Stimulated activated CD4-positive, alpha-beta T cell treated with anti-CD3 and anti-CD28 coated beads, Interleukin-1b, Interleukin-23, amount 100 ng/mL, for 24 hours (primary cell): ENCODE measurements at regions not wholly inside any gene's neighbourhood (a gene's known extent, or its start where the extent isn't known, plus 50 kb on each side); places are given as distances from the start of the nearest gene placed in this dataset.
"Not testable (repeated sequence)": the region's sequence is repeated elsewhere in the genome, so short reads cannot be mapped to it uniquely, and the experiment has no call there.

Experiments used
- DNase-seq, 4 experiments: peaks; one replicate each; pipeline ENCODE4 v3.0.0-alpha.2; 2020; ENCODE audit warnings: low read depth in 4 of 4, low spot score in 1 of 4

DNA sequence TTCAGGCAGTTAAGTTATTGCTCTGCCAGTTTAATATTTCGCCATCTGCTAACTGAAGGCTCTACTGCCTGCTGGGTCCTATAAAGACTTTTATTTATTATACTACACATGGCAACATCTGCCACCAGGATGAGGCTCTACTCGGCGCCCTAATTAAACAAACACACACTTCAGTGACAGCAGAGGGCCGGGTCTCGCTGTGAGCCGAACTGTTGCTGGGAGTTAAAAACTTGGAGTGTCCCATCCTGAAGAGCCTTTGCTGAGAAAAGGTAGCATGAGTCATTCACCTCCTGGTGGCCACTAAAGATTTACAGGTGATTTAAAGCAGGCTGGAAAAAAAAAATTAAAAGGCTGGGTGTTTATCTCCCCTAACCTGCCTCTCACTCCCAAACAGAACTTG, 183.7 kb downstream of the NPIPA8 start:
- not testable (repeated sequence) for DNase-seq

DNA sequence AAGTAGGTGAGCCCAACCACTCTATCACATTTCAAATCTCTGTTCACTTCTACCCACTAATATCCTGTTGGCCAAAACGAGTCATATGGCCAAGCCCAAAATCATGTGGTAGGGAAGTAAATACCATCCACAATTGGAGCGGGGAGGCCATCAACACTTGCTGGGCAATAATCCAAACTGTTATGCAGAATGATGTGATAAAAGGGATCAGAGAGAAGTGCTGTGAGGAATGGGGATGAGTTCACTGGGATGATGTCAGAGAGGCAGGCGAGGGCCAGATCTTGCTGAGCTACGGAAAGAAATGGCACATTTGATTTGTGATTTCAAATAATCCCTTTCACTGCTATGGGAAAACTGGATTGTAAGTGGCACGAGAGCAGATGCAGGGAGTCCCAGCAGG, 188.4 kb downstream of the NPIPA8 start:
- DNase-seq: not testable (repeated sequence)

DNA sequence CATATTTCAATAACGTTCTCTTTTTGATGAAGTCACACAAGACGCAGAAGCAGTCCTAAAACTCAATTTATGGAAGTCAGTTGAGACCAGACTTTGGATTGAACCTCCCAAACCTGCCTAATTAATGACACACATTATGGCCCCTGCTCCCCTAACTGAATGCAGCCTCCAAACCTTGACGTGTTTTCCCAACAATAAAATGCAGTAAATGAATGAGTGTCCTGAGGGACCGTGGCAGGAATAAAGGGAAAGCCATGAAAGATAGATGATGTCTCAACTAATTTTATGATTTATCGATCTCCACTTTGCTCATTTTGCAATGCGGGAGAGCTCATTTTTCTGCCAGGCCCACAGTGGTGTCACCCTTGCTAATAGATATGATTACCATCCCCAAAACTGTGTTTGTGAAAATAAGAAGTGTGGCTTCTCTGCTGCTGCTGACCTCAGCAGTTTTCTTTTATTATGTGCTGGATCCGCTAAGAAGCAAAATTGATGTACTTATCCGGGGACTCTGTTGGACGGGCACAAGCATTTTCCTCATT, 189.9 kb downstream of the NPIPA8 start:
- DNase-seq: not testable (repeated sequence)

DNA sequence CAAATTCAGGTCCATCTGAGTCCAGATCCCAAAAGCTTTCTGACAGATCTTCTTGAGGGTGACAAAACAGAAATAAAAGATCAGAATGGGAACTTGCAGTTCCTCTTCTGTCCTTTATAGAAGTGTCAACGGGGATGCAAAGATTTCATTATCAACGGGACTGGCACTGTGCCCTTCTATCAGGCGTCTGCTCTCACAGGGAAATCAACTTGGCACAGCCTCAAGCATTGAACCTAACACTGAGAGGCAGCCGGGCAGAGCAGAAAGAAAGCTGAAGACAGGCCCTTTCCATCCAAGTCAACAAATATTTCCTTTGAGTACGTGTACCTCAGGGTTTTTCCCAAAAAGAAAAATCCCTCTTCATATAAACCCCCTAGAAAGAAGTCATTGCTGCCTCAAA, 194.5 kb downstream of the NPIPA8 start:
- not testable (repeated sequence) for DNase-seq

DNA sequence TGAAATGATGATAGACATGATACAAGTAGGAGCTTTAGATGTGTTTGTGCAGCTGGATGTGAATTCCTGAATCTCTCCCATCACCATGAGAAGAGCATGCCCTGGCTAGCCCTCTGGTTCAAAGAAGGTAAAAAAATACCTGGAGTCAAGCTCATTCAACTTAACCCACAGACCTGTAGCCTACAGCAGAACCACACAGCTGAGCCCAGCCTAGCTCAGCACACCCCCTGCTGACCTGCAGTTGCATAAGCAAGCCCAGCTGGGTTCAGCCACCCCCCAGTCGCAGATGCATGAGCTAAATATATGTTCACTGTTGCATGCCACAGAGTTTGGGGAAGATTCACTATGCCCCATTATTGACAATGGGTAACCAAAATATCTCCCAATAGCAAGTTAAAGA, 200.2 kb downstream of the NPIPA8 start:
- not testable (repeated sequence) for DNase-seq

DNA sequence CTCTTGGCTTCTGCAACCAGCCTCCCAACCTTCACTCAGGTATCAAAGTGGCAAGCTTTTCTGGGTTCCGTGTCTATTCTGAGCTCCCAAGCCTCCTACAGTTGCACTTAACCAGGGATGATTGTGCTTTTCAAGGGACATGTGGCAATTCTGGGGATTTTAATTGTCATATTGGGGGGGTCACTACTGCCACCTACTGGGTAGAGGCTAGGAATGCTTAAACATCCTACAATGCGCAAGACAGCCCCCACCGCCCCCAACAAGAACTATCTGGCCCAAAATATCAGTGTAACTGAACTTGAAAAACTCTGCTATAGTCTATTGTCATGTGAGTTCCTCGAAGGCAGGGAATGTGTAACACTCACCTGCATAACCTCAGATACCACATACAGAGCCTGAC, 201.5 kb downstream of the NPIPA8 start:
- DNase-seq: not testable (repeated sequence)

DNA sequence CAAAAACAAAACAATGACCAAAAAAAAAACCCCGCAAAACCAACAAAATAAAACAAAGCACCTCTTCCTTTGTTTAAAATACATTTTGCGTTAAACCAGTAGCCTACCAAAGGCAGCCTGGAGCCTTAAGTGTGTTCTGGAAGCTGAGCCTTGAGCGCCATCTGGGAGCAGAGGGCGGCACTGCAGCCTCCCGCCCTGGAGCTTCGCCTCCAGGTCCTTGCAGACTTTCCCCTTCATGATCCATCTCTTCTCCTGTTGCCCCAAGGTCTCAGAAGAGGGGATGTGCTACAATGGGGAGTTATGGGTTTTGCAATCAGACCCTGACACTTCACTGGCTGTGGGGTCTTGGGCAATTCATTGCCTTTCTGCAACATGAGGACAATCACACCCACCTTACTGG, 204.9 kb downstream of the NPIPA8 start:
- DNase-seq: not testable (repeated sequence)

DNA sequence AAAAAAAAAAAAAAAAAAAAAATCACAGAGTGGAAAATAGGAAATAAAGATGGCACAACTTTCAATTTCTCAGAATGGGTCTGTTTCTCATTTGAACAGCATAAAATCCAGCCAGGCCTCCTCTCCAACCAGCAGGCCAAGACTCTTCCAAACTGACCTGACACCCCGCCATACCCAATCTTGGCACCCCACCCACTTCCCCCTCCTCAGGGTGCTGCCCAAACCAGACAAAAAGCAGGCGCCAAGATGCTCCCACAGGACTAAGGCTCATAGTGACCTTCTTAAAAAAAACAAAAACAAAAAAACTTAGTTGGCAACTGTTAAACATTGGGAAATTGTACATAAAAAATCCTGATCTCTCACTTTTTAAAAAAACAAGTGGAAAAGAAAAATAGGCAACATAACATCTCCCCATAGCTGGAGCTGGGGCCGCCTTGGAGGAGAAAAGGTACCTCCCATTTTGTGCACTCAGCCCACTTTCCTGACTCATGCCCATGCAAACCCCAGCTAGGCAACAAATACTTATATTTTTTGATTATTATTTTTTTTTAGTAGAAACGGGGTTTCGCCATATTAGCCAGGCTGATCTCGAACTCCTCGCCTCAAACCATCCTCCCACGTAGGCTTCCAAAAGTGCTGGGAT, 205.9 kb downstream of the NPIPA8 start:
- DNase-seq: not testable (repeated sequence)

DNA sequence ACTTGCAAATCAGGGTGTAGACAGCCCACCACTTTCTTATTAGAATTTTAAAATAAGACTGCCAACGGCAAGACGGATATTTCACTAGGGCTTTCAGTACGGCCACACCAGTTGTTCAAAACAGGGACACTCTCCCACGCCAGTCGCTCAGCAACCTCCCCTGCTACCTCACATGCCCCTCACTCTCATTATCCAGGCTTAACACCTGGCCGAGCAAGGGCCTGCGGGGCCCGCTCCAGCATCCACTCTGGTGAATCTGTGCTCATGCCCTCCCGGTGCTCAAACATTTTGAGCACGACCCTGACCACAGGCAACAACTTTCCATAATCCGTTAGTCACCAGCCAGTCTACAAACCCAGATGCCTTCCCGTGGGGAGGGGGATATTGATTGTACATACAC, 209.5 kb downstream of the NPIPA8 start:
- not testable (repeated sequence) for DNase-seq

DNA sequence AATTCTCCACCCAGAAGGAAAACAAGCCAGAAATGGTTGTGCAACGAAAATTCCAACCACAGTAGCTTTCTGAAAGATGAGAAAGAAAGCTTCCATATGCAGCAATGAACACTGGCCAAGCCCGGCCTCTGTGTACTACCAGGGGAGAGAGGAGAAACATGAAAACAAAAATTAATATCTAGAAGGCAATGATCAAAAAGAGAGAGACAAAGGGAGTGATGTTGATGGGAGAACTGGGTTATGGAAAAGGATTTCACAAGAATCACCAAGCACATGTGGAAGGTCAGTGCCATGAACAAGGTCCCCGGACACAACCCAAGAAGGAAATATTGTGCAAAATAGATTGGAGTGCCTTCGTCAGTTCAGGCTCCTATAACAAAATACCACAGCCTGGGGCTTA, 217.4 kb downstream of the NPIPA8 start:
- not testable (repeated sequence) for DNase-seq

DNA sequence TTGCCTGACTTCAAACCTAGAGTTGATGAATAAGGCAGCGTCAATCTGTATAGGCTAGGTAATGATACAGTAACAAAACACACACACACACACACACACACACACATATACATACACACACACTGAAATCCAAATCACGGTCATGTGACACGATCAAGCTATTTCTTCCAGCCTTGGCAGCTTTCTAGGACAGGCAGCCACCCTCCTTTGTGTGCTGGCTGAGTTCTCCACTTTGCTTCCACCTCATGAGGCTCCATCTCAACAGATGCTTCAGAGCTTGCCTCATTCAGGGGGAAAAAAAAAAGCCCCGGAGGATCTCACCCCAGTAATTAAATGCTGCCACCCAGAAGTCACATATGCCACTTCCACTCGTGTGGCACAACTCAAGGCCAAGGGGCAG, 217.9 kb downstream of the NPIPA8 start:
- not testable (repeated sequence) for DNase-seq

DNA sequence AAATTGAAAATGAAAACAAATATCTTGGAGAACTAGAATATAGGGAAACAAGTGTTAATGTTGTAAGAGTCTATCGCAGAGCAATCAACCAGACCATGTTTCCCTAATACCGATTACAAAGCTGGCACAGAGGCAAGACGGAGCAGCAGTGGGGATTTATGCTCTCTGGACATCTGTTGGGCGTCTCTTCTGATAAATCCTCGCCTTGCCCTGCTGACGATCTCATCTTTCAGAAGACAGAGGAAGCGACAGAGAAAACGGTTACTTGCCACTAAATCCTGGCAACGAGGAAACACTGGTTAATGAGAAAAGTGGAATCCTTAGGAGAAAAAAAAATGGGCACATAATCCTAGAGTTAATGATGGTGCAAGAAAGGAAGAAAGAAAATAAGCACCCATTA, 218.5 kb downstream of the NPIPA8 start:
- DNase-seq: not testable (repeated sequence)

DNA sequence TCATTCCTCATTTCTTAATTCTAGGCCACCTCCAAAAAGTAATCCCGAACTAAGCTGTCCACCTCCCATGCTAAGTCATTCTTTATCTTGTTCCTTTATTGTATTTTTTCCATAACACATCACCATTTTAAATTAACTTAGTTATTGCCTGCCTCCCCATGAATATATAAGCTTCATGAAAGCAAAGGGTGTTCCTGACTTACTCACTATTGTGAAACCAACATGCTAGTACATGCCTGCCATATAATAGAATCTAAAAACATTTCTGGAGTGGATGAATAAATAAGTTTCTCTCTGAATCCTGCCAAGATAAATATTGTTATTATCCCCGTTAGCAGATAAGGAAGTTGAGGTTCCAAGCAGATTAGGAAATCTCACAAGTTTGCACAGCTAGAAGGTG, 232.1 kb downstream of the NPIPA8 start:
- not testable (repeated sequence) for DNase-seq

DNA sequence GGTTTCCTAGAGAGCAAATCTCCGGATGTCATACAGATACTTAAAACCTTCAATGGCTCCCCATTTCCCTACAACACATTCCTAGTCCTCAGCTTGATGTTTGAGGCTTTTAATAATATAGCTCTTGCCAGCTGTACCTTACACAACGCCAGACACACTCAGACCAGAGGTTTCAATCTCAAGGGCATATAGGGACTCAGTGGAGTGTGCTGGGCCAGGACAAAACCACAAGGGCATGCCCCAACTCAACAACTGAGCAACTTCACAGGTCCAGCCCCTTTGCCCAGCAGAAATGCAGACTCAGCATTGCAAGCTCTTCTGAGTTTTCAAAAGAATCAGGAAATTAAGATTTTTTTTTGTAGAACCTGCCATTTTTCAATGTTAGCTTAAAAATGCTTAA, 235.5 kb downstream of the NPIPA8 start:
- DNase-seq: not testable (repeated sequence)

DNA sequence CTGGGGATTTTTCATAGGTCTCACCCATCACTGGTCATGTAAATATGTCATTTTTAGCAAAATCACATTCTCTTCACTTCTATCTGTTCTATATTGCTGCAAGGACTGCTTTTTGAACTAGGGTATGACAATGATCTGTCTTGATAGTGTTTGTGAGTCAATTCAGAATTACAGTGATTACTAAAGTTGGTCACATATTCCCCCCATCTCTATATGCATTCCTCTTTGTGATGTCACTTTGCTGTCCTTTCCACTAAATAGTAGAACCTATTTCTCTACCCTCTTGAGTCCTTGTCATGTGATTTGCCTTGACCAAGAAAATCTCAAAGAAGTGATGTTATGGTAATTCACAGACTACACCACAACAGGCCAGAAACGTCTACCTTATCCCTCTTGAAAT, 243.9 kb downstream of the NPIPA8 start:
- DNase-seq: not testable (repeated sequence)

DNA sequence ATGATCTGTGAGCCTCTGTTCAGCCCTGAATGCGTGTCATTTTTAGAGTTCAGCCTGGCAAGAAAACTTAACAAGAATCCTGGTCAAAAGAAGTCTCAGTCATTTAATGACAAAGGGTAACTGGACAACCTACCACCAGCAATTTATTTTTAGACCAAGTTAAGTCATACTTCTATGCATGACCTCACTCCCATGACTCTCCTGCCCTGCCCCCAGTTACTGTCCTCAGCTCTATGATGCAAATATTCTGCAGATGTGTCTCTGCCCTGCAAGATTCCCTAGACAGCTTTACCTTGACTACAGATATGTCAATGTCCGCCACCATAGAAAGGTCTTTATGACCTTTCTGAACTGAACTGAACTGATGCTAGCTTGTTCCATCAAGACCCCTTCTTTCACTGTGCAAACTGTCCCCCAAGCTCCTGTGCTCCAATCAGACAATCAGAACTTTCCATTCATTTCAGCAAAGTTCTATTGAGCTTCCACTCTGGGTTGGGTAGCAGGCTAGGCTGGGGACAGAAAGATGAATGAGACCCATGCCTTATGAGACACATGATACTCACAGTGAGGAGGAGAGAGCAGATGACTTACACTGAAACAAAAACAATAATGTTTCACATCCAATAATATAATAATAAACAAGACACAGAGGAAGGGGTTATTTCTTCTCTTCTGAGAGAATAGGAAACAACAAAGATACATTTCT, 255.7 kb downstream of the NPIPA8 start:
- not testable (repeated sequence) for DNase-seq

DNA sequence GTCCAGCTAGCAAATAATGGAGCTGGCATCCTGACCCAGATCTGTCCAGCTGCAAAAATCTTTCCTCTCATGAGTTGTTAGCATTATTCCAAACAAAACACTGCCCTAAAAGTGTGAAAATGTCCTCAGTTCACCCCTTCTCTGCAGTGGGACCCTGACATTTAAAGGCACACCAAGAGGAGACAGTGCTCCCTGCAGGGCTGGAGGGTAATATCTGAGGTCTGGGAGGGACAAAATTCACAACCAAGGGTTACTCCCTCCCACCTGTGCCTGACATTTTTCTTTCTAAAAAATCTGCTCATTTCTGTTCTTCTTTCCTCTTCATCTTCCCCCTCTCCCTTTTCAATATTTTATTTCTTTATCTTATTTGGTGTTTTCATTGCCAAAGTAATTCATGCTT, 258.6 kb downstream of the NPIPA8 start:
- not testable (repeated sequence) for DNase-seq

DNA sequence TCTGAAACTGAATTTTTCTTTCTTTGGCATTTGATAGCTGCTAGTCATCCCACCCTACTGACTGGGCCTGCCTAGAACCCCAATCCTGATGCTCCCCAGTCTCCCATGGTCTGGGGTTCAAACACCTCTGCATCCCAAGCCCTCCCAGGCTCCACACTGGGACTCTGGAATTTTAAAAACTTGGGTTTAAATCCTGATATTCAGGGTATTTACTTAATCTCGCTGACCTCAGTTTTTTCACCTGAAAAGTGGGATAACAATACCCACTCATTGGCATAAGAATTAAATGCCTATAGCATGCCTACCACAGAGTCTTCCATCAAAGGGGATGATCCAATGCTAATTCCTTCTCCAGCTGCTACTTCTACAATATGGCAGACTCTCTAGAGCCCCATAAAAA, 264.4 kb downstream of the NPIPA8 start:
- DNase-seq: no peak

DNA sequence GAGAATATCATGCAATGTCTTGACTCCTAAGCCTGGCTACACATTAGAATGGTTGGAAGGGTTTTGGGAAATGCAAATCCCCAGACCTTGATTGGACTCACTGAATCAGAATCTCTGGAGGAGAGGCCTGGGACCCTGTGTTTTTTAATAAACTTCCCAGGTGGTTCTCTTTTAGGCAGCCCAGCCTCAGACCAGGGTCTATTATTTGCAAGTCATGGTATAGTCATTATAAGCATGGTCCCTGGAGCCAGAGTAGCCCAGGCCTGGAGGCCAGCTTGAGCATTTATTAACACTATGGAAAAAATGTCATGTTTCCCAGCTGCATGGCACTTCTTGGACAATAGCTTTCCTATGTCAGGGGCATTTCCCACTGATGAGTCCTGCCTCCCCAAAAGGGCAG, 266.9 kb downstream of the NPIPA8 start:
- DNase-seq: no peak

DNA sequence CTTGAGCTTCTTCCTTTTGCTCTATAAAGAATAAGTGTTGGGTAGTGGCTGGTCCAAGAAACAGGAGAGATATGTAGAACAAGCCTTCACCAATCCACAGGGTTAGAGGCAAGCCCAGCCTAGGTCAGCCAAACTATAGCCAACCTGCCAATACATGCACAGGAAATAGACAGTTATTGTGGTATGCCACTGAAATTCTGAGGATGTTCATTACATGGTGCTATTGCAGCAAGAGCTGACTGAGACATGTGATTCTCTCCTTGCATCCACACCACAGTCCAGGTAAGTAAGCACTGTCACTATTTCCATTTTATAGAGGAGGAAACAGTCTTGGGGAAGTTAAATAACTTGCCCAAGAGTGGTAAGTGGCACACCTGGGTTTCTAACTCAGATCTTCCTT, 268.1 kb downstream of the NPIPA8 start:
- no peak for DNase-seq

DNA sequence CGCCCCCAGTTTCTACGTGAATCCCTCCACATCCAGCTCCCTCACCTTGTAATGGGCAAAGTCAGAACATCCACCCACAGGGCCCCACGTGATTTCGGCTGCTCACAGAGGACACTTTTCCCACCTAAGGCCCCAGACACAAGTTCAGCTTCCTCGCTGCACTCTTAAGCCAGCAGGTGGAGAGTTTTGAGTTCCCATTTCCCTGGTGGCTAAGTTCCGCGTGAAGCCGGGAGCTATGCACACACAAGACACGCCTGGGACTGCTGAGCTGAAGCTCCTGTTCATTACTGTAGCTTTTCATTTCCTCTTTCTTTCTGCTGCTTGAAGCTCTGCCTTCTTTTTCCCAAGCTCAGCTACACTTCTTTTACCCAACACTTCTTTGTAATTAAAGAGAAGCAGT, 273.8 kb downstream of the NPIPA8 start:
- DNase-seq: no peak

DNA sequence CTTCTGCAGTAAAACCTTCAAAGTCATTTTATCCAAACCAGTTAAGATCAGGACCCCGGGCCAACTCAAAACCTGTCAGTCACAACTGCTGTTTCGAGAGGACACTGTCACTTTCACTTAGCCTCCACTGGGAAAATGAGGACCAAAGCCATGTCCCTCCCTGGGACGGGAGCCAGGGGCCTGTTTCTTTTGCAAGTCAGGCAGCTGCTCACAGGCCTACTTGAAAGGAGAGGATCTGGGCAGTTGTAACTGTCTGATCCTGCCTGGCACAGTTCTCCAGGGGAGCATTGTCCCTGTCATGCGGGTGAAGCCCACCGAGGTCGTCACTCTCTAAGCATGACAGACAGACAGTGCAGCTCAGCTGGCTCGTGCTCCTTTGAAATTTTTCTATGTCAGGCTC, 276.2 kb downstream of the NPIPA8 start:
- DNase-seq: no peak

DNA sequence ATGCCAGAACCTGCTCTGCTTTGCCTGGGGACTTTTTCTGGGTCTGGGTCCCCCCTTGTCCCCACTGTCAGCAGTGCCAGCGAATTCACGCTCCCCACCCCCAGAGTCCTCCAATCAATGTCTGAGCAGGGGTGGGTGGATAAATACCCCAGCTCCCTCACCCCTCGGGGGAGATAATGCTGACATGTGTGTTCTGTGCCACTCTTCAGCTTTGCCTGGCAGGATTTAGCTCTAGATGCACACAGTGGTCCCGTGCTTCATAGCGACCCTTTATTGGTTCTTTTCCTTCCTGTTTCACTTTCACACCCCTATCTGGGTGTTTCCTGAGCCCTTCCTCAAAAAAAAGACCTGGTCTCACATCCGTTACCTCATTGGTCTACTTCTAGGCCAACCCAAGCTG, 277.0 kb downstream of the NPIPA8 start:
- no peak for DNase-seq
